ENCODE measurements at regions not wholly inside any gene's neighbourhood (a gene's known extent, or its start where the extent isn't known, plus 50 kb on each side); places are given as distances from the start of the nearest gene placed in this dataset.

DNA sequence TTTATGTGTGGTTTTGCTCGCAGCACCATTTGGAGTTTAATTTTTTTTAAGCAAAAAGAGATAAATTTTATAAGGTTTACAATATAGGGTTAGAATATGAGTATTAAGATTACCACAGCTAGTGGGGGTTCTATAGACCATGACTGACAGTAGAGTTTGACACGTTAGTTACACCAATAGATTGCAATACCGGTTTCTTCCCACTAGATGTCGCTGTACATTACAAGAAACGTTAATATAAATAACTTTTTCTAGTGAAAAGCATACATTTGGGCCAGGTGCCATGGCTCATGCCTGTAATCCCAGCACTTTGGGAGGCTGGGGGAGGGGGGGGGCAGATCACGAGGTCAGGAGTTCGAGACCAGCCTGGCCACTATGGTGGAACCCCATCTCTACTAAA is 433.6 kb downstream of the MAGEB5 start:
- TF ChIP-seq, protein P1, sequence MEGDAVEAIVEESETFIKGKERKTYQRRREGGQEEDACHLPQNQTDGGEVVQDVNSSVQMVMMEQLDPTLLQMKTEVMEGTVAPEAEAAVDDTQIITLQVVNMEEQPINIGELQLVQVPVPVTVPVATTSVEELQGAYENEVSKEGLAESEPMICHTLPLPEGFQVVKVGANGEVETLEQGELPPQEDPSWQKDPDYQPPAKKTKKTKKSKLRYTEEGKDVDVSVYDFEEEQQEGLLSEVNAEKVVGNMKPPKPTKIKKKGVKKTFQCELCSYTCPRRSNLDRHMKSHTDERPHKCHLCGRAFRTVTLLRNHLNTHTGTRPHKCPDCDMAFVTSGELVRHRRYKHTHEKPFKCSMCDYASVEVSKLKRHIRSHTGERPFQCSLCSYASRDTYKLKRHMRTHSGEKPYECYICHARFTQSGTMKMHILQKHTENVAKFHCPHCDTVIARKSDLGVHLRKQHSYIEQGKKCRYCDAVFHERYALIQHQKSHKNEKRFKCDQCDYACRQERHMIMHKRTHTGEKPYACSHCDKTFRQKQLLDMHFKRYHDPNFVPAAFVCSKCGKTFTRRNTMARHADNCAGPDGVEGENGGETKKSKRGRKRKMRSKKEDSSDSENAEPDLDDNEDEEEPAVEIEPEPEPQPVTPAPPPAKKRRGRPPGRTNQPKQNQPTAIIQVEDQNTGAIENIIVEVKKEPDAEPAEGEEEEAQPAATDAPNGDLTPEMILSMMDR (IDR thresholded peaks at IDR 0.05): peak; percentile 49

DNA sequence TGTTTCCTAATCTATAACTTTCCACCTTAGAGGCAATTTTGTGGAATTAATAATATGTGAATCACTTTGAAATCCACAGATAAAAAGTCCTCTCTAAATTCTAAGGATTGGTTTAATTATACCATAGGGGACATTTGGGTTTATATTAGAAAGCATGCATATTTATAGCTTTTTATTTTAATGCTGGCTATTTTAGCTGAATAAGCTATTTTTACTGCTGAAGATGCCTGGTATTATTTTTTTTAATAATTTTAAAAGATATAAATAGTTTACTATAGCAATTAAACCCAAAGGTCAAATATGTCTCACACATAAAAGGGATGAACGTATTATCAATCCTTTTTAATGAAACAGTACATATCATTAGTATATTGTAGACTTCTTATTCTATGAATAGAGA is 415.4 kb downstream of the MAGEB5 start:
- TF ChIP-seq, protein P1 (IDR thresholded peaks at IDR 0.05): no peak

DNA sequence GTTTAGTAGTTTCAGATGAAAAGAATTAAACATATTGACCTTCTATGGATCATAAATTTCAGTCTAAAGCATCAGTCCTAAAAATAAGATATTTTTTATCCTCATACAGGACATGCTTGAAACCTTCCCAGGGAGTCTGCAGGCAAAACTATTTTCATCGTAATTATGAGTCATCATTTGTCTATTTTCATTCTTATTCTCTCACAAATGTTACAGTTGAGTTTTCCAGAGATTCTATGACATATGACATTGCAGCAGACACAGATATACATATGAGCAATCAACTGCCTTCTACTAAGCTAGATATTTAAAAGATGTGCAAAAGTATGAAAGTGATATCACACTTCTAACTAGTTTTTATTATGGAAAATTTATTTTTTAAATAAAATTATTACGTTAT is 398.0 kb downstream of the MAGEB5 start:
- TF ChIP-seq, protein P1 (IDR thresholded peaks at IDR 0.05): no peak

DNA sequence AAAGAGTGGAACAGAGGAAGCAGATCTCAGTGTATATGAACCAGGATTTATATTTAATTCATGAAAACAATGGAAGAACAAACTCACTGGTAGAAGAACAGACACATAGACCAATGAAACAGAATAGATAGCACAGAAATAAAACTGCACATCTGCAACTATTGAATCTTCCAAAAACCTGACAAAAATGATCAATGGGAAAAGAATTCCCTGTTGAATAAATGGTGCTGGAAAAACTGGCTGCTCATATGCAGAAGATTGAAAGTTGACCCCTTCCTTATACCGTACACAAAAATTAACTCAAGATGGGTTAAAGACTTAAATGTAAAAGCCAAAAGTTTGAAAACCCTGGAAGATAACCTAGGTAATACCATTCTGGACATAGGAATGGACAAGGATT is 391.0 kb downstream of the MAGEB5 start:
- TF ChIP-seq, protein P1 (IDR thresholded peaks at IDR 0.05): no peak

DNA sequence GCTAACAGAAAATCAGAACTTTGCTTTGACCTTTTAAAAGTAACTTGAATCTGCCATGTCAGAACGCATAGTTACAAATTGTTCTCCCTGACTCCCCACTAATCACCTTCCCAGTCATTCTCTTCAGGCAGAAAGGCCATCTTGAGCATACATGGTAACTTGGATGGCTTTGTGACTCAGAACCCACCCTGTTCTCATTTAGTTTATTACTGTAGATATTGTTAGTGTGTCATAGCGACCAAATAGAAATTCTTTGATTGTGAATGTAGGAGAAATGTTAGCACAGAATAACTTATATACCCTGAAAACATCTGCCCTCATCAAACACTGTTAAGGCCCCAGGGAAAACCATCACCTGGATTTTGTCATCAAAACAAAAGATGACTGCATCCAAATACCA is 382.0 kb downstream of the MAGEB5 start:
- TF ChIP-seq, protein P1 (IDR thresholded peaks at IDR 0.05): no peak

DNA sequence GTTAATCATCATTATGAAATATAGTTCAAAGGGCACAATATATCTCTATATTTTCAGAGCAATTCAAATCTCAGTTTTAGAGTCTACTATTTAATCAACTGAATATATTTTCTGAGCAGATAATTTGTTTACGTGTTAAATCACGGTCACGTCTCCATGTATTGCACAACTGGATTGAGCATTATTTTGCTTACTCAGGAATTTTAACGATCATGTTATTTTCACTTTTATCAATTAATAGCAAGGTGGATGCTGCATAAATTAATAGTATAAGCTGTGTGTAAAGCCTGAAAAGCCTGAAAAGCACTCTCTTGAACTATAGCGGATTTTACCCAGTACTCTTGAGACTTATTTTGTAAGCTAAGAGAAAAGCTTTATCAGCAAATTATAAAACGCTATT is 374.9 kb downstream of the MAGEB5 start:
- TF ChIP-seq, protein P1 (IDR thresholded peaks at IDR 0.05): no peak

DNA sequence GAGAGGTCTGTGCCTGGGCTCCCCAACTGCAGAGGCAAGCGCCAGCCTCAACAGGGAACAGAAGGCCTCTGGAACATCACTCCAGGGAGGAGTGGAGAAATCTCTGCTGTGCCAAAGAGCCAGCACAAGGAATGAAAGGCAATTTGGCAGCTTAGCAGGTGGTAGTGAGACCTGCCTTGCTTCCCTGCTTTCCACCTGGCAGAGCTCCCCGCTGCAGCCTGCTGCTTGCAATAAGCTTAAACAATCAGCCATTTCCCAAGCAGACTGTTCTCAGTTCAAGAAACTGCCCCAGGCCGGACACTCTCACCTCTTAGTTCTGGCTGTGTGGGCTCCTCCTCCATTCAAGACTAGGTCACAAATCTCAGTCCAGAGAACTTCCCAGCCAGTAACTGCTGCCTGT is 370.6 kb downstream of the MAGEB5 start:
- TF ChIP-seq, protein P1 (IDR thresholded peaks at IDR 0.05): no peak

DNA sequence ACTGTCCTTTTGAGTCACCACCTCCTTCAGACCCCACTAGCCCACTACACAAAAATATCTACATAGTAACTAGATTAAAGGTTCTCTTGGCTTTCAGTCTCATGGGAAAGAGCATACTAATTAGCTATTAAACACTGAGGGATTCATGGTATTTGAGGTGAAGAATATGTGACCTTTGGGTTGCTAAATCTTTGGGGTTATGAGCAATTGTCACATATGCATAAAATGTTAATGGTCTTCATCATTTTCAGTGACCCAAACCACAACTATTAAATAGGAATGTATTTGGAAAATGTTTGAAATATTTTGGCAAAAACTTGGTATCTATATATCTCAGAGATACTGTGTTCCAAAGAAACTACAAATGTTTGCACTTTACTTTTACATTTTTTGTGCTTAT is 365.1 kb downstream of the MAGEB5 start:
- TF ChIP-seq, protein P1 (IDR thresholded peaks at IDR 0.05): no peak
